Spleen (tissue), 11 donors: ENCODE measurements at regions not wholly inside any gene's neighbourhood (a gene's known extent, or its start where the extent isn't known, plus 50 kb on each side); places are given as distances from the start of the nearest gene placed in this dataset.

Source experiments
- DNase-seq: peaks from one replicate; pipeline ENCODE4 v3.0.0-alpha.2; 2020
- H3K27ac ChIP-seq, 8 donors: fragments of 200-600 bp; sonication (generic) in 7 of 8; 1 replicate in 4 of 8; 2 replicates in 4 of 8; pipeline versions ENCODE4 v1.5.0 to v1.8.0; 2016 to 2021; ENCODE audit warnings: inconsistent platforms in 4 of 8, mild to moderate bottlenecking in 4 of 8, moderate library complexity in 1 of 8
- H3K27me3 ChIP-seq, 7 donors: fragments of 200-600 bp; sonication (generic) in 6 of 7; replicated peaks in 1 of 7; 1 replicate in 4 of 7; 2 replicates in 3 of 7; pipeline versions ENCODE4 v1.5.0 to v1.8.0; 2016 to 2021; ENCODE audit warnings: inconsistent platforms in 3 of 7, mild to moderate bottlenecking in 1 of 7
- H3K36me3 ChIP-seq, 6 donors: fragments of 200-600 bp; sonication (generic) in 5 of 6; 1 replicate in 4 of 6; 2 replicates in 2 of 6; pipeline versions ENCODE4 v1.5.0 to v1.8.0; 2016 to 2021; ENCODE audit warnings: inconsistent platforms in 2 of 6
- H3K4me1 ChIP-seq, 6 donors: fragments of 200-600 bp; sonication (generic) in 5 of 6; 1 replicate in 3 of 6; 2 replicates in 3 of 6; pipeline versions ENCODE4 v1.5.0 to v1.8.0; 2016 to 2021; ENCODE audit warnings: inconsistent platforms in 3 of 6
- H3K4me3 ChIP-seq, 8 donors: fragments of 200-600 bp; sonication (generic) in 7 of 8; 1 replicate in 4 of 8; 2 replicates in 4 of 8; pipeline versions ENCODE4 v1.5.0 to v1.8.0; 2016 to 2021; ENCODE audit warnings: inconsistent platforms in 4 of 8, mild to moderate bottlenecking in 4 of 8, moderate library complexity in 2 of 8
- H3K9me3 ChIP-seq, 8 donors: fragments of 200-600 bp; sonication (generic) in 7 of 8; 1 replicate in 4 of 8; 2 replicates in 4 of 8; pipeline versions ENCODE4 v1.5.0 to v1.8.0; 2016 to 2021; ENCODE audit warnings: inconsistent platforms in 4 of 8
- POLR2A ChIP-seq, 3 donors: fragments of 450-650 bp; IDR thresholded peaks; one replicate each; pipeline ENCODE4 v1.5.1; 2017; ENCODE audit warnings: antibody characterized with exemption in 3 of 3, mild to moderate bottlenecking in 1 of 3
- POLR2AphosphoS5 ChIP-seq, 3 donors: sonication (generic); formaldehyde crosslinking; IDR thresholded peaks; one replicate each; pipeline ENCODE4 v1.5.1; 2017; ENCODE audit warnings: antibody characterized with exemption in 3 of 3
- WGBS, 5 donors: extraction: QIAGEN DNeasy Blood & Tissue Kit in 3 of 5; methylation state at CpG; one replicate each; pipeline versions ENCODE4 v1.1.5 to v1.1.7; 2013 to 2018; 5-methylcytosine and 5-hydroxymethylcytosine counted together
- intact Hi-C: fragments of 100-400 bp; cut with DNase I; formaldehyde crosslinking; loops from one replicate; pipeline ENCODE4 v1.15.0; 2023; ENCODE audit warnings: low total_unique reads
- TF ChIP-seq, protein P1 (sequence below), 11 experiments: fragments of 200-600 bp in 7 of 11; fragments of 450-650 bp in 4 of 11; sonication (generic) in 4 of 11; IDR thresholded peaks in 8 of 11; conservative IDR thresholded peaks in 3 of 11; 1 replicate in 7 of 11; 2 replicates in 4 of 11; pipeline versions ENCODE4 v1.4.0 to v1.8.0; 2016 to 2021; ENCODE audit warnings: antibody characterized with exemption in 11 of 11, inconsistent platforms in 4 of 11, mild to moderate bottlenecking in 1 of 11
- donor health status: healthy with polysubstance abuse.
- donor health status: DM: no; HTN: no; CAD: no; lungs with moderate emphysema.
- donor health status: DM: no; HTN: no; CAD: no.
- donor health status: Bipolar disorder and iron deficiency.
- donor health status: healthy.
- donor health status: DM: no; HTN: no; CAD: no.
- donor health status: DM: yes; HTN: yes; CAD: no.

DNA sequence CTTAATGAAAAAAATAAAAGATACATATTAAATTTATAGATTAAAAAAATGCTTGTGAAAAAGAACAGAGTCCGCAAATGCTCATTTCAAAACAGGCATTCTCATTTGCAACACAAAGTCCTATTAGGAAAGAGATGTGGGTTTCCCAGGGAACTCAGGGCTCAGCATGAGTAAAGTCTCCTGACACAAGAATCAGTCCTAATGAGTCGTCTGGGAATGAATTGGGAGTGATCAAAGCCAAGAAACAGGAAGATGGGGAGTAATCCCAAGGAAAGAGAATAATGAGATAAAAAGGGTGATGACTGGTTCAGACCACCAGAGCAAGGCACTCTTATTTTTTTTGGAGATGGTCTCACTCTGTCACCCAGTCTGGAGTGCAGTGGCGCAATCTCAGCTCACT lies 443.7 kb downstream of the NR2F2 start:
- H3K9me3 ChIP-seq, result peaks cover 0 to 5% (median 0%) of the 10 kb centered on the region in 8 donors
- no peak for DNase-seq
- no peaks in the 10 kb centered on the region for H3K36me3 ChIP-seq
- intact Hi-C loops, result no loop called here
- TF ChIP-seq, protein P1, sequence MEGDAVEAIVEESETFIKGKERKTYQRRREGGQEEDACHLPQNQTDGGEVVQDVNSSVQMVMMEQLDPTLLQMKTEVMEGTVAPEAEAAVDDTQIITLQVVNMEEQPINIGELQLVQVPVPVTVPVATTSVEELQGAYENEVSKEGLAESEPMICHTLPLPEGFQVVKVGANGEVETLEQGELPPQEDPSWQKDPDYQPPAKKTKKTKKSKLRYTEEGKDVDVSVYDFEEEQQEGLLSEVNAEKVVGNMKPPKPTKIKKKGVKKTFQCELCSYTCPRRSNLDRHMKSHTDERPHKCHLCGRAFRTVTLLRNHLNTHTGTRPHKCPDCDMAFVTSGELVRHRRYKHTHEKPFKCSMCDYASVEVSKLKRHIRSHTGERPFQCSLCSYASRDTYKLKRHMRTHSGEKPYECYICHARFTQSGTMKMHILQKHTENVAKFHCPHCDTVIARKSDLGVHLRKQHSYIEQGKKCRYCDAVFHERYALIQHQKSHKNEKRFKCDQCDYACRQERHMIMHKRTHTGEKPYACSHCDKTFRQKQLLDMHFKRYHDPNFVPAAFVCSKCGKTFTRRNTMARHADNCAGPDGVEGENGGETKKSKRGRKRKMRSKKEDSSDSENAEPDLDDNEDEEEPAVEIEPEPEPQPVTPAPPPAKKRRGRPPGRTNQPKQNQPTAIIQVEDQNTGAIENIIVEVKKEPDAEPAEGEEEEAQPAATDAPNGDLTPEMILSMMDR (IDR thresholded peaks at IDR 0.05 in 8 of 11, conservative IDR thresholded peaks at IDR 0.05 in 3 of 11), result no peak
- no peak for TF ChIP-seq POLR2A (IDR thresholded peaks at IDR 0.05)
- no peak for TF ChIP-seq POLR2AphosphoS5 (IDR thresholded peaks at IDR 0.05)
- no peaks in the 10 kb centered on the region for H3K27me3 ChIP-seq
- H3K4me1 ChIP-seq, result no peaks in the 10 kb centered on the region
- no peak overlapping the region for H3K4me3 ChIP-seq
- no peak overlapping the region for H3K27ac ChIP-seq
- WGBS, 5 donors, result 63 to 80% (median 70%) methylated on average over 3 of the region's 3 CpGs

DNA sequence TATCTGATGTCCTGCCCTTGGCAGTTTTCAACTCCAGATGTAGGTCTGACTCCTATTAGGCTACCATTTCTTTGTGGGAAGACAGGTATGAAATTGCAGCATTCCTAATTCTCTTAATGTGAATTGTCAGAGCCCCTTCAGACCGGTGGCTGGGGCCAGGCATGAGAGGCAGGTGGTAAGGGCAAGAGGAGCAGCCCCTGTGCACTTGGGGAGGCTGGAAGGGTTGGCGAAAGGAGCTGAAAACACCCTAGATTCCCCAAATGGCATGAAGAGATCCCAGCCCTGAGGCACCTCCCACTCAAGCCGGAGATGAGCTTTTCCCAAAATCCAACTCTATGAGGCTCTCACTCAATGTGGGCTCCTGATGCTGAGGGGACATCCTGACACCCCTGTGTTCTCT lies 453.2 kb downstream of the NR2F2 start:
- Histone ChIP-seq H3K36me3 (no peaks in the 10 kb centered on the region), H3K4me3 (no peak overlapping the region), H3K4me1 (no peaks in the 10 kb centered on the region), H3K27me3 (peaks cover 0 to 3% (median 0%) of the 10 kb centered on the region in 7 donors), H3K9me3 (no peaks in the 10 kb centered on the region), H3K27ac (no peak overlapping the region)
- 78 to 97% (median 92%) methylated on average over 3 of the region's 3 CpGs for WGBS, 5 donors
- no peak for DNase-seq
- TF ChIP-seq, protein P1 (IDR thresholded peaks at IDR 0.05 in 8 of 11, conservative IDR thresholded peaks at IDR 0.05 in 3 of 11), result no peak
- no peak for TF ChIP-seq POLR2AphosphoS5 (IDR thresholded peaks at IDR 0.05)
- no peak for TF ChIP-seq POLR2A (IDR thresholded peaks at IDR 0.05)
- intact Hi-C loops, result no loop called here

DNA sequence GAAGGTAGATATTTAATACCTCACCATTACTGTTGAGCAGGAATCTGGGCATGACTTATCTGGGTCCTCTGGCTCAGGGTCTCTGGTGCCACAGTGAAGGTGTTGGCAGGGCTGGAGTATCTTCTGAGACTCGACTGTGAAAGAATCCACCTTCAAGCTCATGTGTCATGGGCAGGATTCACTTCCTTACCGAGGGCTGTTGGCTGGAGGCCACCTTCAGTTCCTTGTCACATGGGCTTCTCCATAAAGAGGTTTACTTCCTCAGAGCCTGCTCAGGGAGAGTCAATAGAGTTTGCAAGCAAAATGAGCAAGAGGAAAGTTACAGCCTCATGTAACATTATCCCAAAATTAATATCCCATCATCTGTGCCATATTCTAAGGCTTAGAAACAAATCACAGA lies 459.5 kb downstream of the NR2F2 start:
- no peak overlapping the region for H3K27ac ChIP-seq
- no peak overlapping the region for H3K4me3 ChIP-seq
- H3K36me3 ChIP-seq, result no peaks in the 10 kb centered on the region
- H3K9me3 ChIP-seq, result no peaks in the 10 kb centered on the region
- 28 to 62% (median 36%) methylated on average over 2 of the region's 2 CpGs for WGBS, 5 donors
- intact Hi-C loops, result no loop called here
- no peak for TF ChIP-seq POLR2AphosphoS5 (IDR thresholded peaks at IDR 0.05)
- TF ChIP-seq, protein P1 (IDR thresholded peaks at IDR 0.05 in 8 of 11, conservative IDR thresholded peaks at IDR 0.05 in 3 of 11), result no peak
- TF ChIP-seq POLR2A (IDR thresholded peaks at IDR 0.05), result no peak
- no peaks in the 10 kb centered on the region for H3K27me3 ChIP-seq
- no peaks in the 10 kb centered on the region for H3K4me1 ChIP-seq
- no peak for DNase-seq

DNA sequence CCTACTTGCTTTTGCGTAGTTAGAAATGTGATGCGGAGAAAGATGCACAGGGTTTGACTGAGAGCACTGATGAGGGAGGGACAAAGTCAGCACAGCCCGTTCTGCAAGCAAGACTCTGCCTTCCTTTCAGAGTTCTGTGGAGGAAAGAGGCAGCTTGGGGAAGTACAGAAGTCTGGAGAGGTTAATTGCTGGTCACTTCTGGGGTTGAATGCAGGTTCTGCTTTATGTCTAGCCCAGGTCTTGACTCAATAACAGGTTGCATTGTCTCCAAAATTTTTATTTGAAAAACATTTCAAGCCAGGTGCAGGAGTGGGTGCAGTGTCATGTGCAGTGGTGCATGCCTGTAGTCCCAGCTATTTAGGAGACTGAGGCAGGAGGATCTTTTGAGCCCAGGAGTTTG lies 461.7 kb downstream of the NR2F2 start:
- H3K9me3 ChIP-seq, result no peaks in the 10 kb centered on the region
- H3K27me3 ChIP-seq, result no peaks in the 10 kb centered on the region
- DNase-seq, result no peak
- H3K36me3 ChIP-seq, result no peaks in the 10 kb centered on the region
- intact Hi-C loops, result no loop called here
- no peak overlapping the region for H3K4me3 ChIP-seq
- TF ChIP-seq POLR2A (IDR thresholded peaks at IDR 0.05), result no peak
- TF ChIP-seq, protein P1 (IDR thresholded peaks at IDR 0.05 in 8 of 11, conservative IDR thresholded peaks at IDR 0.05 in 3 of 11), result no peak
- TF ChIP-seq POLR2AphosphoS5 (IDR thresholded peaks at IDR 0.05), result no peak
- 45 to 73% (median 66%) methylated on average over 3 of the region's 3 CpGs for WGBS, 5 donors
- no peaks in the 10 kb centered on the region for H3K4me1 ChIP-seq
- no peak overlapping the region for H3K27ac ChIP-seq
